GM19328 (cell line): ENCODE measurements at regions not wholly inside any gene's neighbourhood (a gene's known extent, or its start where the extent isn't known, plus 50 kb on each side); places are given as distances from the start of the nearest gene placed in this dataset.

Experiments used
- ATAC-seq: cut with Tn5 transposase; IDR thresholded peaks from one replicate; pipeline ENCODE4 v1.9.1; 2021; ENCODE audit warnings: mild to moderate bottlenecking, moderate library complexity; ENCODE audit not compliant: unreplicated experiment

GRCh38 chrX:6783912-6784311 is 249.0 kb upstream of the VCX3A start:
- ATAC-seq: no peak

GRCh38 chrX:6782831-6783230 is 247.9 kb upstream of the VCX3A start:
- no peak for ATAC-seq

GRCh38 chrX:6778544-6779503 is 243.9 kb upstream of the VCX3A start:
- no peak for ATAC-seq

- ATAC-seq: peak; percentile 76
Measured at GRCh38 chrX:6777238-6778002, 242.5 kb upstream of the VCX3A start.

GRCh38 chrX:6770936-6771335 is 236.0 kb upstream of the VCX3A start:
- ATAC-seq: no peak

GRCh38 chrX:6768881-6769280 is 234.0 kb upstream of the VCX3A start:
- no peak for ATAC-seq

- ATAC-seq: no peak
Measured at GRCh38 chrX:6761251-6761650, 226.3 kb upstream of the VCX3A start.

GRCh38 chrX:6759655-6760375 is 224.9 kb upstream of the VCX3A start:
- no peak for ATAC-seq

- no peak for ATAC-seq
Measured at GRCh38 chrX:6758234-6758633, 223.3 kb upstream of the VCX3A start.

DNA sequence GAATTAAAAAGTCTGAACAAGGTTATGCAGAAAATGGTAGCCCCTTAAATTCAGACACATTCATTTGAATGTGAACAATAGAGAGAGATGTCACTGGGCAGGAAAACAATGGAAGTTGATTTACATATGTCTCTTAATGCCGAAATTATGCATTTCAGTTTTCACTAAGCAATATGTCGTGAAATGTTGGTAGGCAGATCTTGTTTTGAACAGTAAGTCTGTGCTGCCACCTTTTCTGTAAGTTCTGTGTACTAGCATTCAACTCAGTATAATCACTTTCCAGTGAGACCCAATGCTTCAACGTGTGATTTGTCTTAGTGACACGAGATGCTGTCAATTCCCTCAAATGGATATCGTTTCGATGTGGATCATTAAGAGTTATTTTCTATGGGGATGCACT is 222.7 kb upstream of the VCX3A start:
- no peak for ATAC-seq

GRCh38 chrX:6748595-6748994 is 213.7 kb upstream of the VCX3A start:
- ATAC-seq: no peak

GRCh38 chrX:6738518-6739470 is 203.9 kb upstream of the VCX3A start:
- peak; percentile 99 for ATAC-seq

GRCh38 chrX:6734844-6735634 is 200.1 kb upstream of the VCX3A start:
- ATAC-seq: no peak

DNA sequence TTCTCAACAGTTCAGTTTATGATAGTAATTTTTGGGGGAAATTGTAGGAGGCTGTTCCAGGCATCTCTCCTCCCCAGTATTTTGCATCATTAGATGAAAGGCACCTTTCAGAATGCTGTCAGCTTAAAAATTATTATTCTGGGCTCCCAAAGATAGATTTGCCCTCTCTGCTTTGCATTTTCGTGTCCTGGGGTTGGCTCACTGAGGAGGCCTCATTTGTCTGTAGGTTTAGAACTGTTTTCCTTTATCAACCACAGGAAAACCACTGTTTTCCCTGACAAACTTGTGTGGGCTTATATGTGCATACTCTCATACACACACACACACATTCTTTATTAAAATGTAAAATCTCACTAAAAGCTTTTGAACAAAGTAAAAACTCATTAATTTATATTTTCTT is 197.2 kb upstream of the VCX3A start:
- ATAC-seq: peak; percentile 76

DNA sequence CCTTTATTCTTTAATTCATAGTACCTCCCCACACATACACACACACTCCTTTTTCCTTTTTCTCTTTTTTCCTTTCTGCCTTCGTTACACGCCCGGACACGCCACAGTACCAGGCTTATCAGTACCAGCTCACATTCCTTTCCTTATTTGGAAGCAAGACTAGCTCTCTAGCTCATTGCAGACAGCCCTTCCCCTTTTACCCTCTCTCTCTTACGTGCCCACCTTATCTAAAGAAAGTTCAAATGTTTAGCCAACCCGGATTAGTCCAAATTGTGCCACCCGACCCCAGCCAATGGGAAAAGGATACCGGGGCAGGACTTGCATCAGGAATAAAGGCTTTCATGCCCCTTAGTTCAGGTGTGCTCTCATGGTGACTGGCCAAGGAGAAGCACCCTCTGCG is 194.7 kb upstream of the VCX3A start:
- no peak for ATAC-seq

GRCh38 chrX:6718766-6719165 is 183.8 kb upstream of the VCX3A start:
- no peak for ATAC-seq

GRCh38 chrX:6708676-6709380 is 173.9 kb upstream of the VCX3A start:
- no peak for ATAC-seq

GRCh38 chrX:6708041-6708440 is 173.1 kb upstream of the VCX3A start:
- no peak for ATAC-seq

- ATAC-seq: no peak
Measured at GRCh38 chrX:6707497-6707896, 172.6 kb upstream of the VCX3A start.
